ENCODE measurements at regions not wholly inside any gene's neighbourhood (a gene's known extent, or its start where the extent isn't known, plus 50 kb on each side); places are given as distances from the start of the nearest gene placed in this dataset.
"Not testable (repeated sequence)": the region's sequence is repeated elsewhere in the genome, so short reads cannot be mapped to it uniquely, and the experiment has no call there.

- no peak for FAIRE-seq
- intact Hi-C loops (cut with DNase I): no loop called here
- Histone ChIP-seq H3K27me3 (ENCODE audit: control insufficient read depth, insufficient read depth, low read length) (no peaks in the 10 kb centered on the region), H3K27ac (ENCODE audit: low read depth in 2 of 2, low read length in 2 of 2) (no peak overlapping the region), H3K9me3 (ENCODE audit: control insufficient read depth in 2 of 3, insufficient read depth in 1 of 3, low read length in 3 of 3) (no peaks in the 10 kb centered on the region), H3K4me1 (ENCODE audit: control insufficient read depth in 2 of 3, insufficient read depth in 2 of 3, low read depth in 1 of 3, low read length in 3 of 3) (no peaks in the 10 kb centered on the region), H3K4me3 (ENCODE audit: low read length in 3 of 3) (no peak overlapping the region), H3K36me3 (ENCODE audit: control insufficient read depth in 2 of 3, insufficient read depth in 3 of 3, low read length in 3 of 3) (no peaks in the 10 kb centered on the region), H3K9ac (ENCODE audit: low read length in 3 of 3) (no peak overlapping the region)
- no peak for TF ChIP-seq CTCF (IDR thresholded peaks at IDR 0.05; ENCODE audit: borderline replicate concordance, extremely low read depth, insufficient read depth)
- DNase-seq: no peak
Observed at GRCh38 chr5:155826611-155827507, 500.1 kb upstream of the SGCD start.

GRCh38 chr5:155827508-155827815, 499.5 kb upstream of the SGCD start:
- intact Hi-C loops (cut with DNase I); H3K9me3 ChIP-seq (ENCODE audit: control insufficient read depth in 2 of 3, insufficient read depth in 1 of 3, low read length in 3 of 3); FAIRE-seq: not testable (repeated sequence)

GRCh38 chr5:155827949-155828348, 499.0 kb upstream of the SGCD start:
- Histone ChIP-seq H3K4me1 (ENCODE audit: control insufficient read depth in 2 of 3, insufficient read depth in 2 of 3, low read depth in 1 of 3, low read length in 3 of 3) (no peaks in the 10 kb centered on the region), H3K27ac (ENCODE audit: low read depth in 2 of 2, low read length in 2 of 2) (no peak overlapping the region), H3K27me3 (ENCODE audit: control insufficient read depth, insufficient read depth, low read length) (no peaks in the 10 kb centered on the region), H3K4me3 (ENCODE audit: low read length in 3 of 3) (no peak overlapping the region), H3K9me3 (ENCODE audit: control insufficient read depth in 2 of 3, insufficient read depth in 1 of 3, low read length in 3 of 3) (no peaks in the 10 kb centered on the region), H3K36me3 (ENCODE audit: control insufficient read depth in 2 of 3, insufficient read depth in 3 of 3, low read length in 3 of 3) (no peaks in the 10 kb centered on the region), H3K9ac (ENCODE audit: low read length in 3 of 3) (no peak overlapping the region)
- intact Hi-C loops (cut with DNase I): no loop called here
- DNase-seq (no peak), FAIRE-seq (no peak)
- no peak for TF ChIP-seq CTCF (IDR thresholded peaks at IDR 0.05; ENCODE audit: borderline replicate concordance, extremely low read depth, insufficient read depth)

More at GRCh38 chr5:155827508-155827815, 499.5 kb upstream of the SGCD start:
- H3K27me3 ChIP-seq (ENCODE audit: control insufficient read depth, insufficient read depth, low read length); H3K36me3 ChIP-seq (ENCODE audit: control insufficient read depth in 2 of 3, insufficient read depth in 3 of 3, low read length in 3 of 3); H3K9ac ChIP-seq (ENCODE audit: low read length in 3 of 3); H3K4me3 ChIP-seq (ENCODE audit: low read length in 3 of 3); DNase-seq; H3K4me1 ChIP-seq (ENCODE audit: control insufficient read depth in 2 of 3, insufficient read depth in 2 of 3, low read depth in 1 of 3, low read length in 3 of 3); H3K27ac ChIP-seq (ENCODE audit: low read depth in 2 of 2, low read length in 2 of 2): not testable (repeated sequence)

GRCh38 chr5:155831491-155831890, 495.5 kb upstream of the SGCD start:
- no peaks in the 10 kb centered on the region for H3K27me3 ChIP-seq (ENCODE audit: control insufficient read depth, insufficient read depth, low read length)
- H3K9me3 ChIP-seq (ENCODE audit: control insufficient read depth in 2 of 3, insufficient read depth in 1 of 3, low read length in 3 of 3): no peaks in the 10 kb centered on the region
- TF ChIP-seq CTCF (IDR thresholded peaks at IDR 0.05; ENCODE audit: borderline replicate concordance, extremely low read depth, insufficient read depth): no peak
- H3K4me3 ChIP-seq (ENCODE audit: low read length in 3 of 3): no peak overlapping the region
- no peak for DNase-seq
- no peak overlapping the region for H3K27ac ChIP-seq (ENCODE audit: low read depth in 2 of 2, low read length in 2 of 2)
- no peak for FAIRE-seq
- no peaks in the 10 kb centered on the region for H3K4me1 ChIP-seq (ENCODE audit: control insufficient read depth in 2 of 3, insufficient read depth in 2 of 3, low read depth in 1 of 3, low read length in 3 of 3)
- H3K9ac ChIP-seq (ENCODE audit: low read length in 3 of 3): no peak overlapping the region
- no peaks in the 10 kb centered on the region for H3K36me3 ChIP-seq (ENCODE audit: control insufficient read depth in 2 of 3, insufficient read depth in 3 of 3, low read length in 3 of 3)
- intact Hi-C loops (cut with DNase I): no loop called here

Measured in kidney (tissue), 13 donors.